Body of pancreas (tissue), 4 donors: ENCODE measurements at regions not wholly inside any gene's neighbourhood (a gene's known extent, or its start where the extent isn't known, plus 50 kb on each side); places are given as distances from the start of the nearest gene placed in this dataset.

ENCODE experiments used
- POLR2A ChIP-seq, 3 donors: fragments of 450-650 bp; IDR thresholded peaks; one replicate each; pipeline ENCODE4 v1.6.1; 2016; ENCODE audit warnings: antibody characterized with exemption in 3 of 3, mild to moderate bottlenecking in 2 of 3
- TF ChIP-seq, protein P1 (sequence below), 7 experiments: fragments of 450-650 bp in 4 of 7; fragments of 200-600 bp in 3 of 7; sonication (generic) in 3 of 7; IDR thresholded peaks; one replicate each; pipeline ENCODE4 v1.5.1; 2016 to 2019; ENCODE audit warnings: antibody characterized with exemption in 7 of 7

DNA sequence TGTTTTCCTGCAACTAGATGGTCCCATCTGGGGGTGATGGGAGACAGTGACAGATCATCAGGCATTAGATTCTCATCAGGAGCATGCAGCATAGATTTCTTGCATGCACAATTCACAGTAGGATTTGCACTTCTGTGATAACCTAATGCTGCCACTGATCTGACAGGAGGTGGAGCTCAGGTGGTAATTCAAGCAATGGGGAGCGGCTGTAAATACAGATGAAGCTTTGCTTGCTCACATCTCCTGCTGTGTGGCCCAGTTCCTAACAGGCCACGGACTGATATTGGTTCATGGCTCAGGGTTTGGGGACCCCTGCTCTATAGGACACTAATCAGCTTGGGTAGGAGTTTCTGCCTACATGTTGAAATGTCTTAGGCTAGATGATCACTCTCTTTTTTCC is 320.0 kb downstream of the PRDM2 start:
- no peak for TF ChIP-seq POLR2A (IDR thresholded peaks at IDR 0.05)
- TF ChIP-seq, protein P1, sequence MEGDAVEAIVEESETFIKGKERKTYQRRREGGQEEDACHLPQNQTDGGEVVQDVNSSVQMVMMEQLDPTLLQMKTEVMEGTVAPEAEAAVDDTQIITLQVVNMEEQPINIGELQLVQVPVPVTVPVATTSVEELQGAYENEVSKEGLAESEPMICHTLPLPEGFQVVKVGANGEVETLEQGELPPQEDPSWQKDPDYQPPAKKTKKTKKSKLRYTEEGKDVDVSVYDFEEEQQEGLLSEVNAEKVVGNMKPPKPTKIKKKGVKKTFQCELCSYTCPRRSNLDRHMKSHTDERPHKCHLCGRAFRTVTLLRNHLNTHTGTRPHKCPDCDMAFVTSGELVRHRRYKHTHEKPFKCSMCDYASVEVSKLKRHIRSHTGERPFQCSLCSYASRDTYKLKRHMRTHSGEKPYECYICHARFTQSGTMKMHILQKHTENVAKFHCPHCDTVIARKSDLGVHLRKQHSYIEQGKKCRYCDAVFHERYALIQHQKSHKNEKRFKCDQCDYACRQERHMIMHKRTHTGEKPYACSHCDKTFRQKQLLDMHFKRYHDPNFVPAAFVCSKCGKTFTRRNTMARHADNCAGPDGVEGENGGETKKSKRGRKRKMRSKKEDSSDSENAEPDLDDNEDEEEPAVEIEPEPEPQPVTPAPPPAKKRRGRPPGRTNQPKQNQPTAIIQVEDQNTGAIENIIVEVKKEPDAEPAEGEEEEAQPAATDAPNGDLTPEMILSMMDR (IDR thresholded peaks at IDR 0.05): no peak
